ENCODE measurements at regions not wholly inside any gene's neighbourhood (a gene's known extent, or its start where the extent isn't known, plus 50 kb on each side); places are given as distances from the start of the nearest gene placed in this dataset.

DNA sequence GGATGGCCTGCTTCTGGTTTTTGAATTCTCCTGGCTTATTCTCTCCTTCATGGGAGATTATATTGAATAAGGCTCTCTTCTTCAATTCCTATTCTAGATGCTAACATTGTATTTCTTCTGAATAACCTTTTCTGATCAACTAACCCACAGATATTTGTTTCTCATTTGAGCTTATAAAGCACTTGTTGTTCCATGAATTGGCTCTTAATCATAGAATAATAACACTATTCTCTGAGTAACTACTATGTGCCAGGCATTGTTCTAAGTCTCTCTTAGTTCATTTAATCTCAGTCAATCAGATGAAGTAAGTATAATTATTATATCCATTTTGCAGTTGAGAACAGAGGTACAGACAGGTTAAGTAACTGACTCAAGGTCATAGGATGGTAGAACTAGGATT, 136.3 kb upstream of the MLIP start:
- no peak overlapping the region for H3K27ac ChIP-seq (ENCODE audit: low read depth, low read length)
- H3K9ac ChIP-seq (ENCODE audit: low read length) = no peak overlapping the region
- no peaks in the 10 kb centered on the region for H3K27me3 ChIP-seq (ENCODE audit: control insufficient read depth, insufficient read depth, low read length)
- H3K4me3 ChIP-seq (ENCODE audit: low read length) = no peak overlapping the region
- no peaks in the 10 kb centered on the region for H3K4me1 ChIP-seq (ENCODE audit: control insufficient read depth, insufficient read depth, low read length)
- no peaks in the 10 kb centered on the region for H3K36me3 ChIP-seq (ENCODE audit: control insufficient read depth, insufficient read depth, low read length)

GRCh38 chr6:53975941-53976615, 135.2 kb upstream of the MLIP start:
- Histone ChIP-seq H3K27ac (ENCODE audit: low read depth, low read length) (no peak overlapping the region), H3K27me3 (ENCODE audit: control insufficient read depth, insufficient read depth, low read length) (no peaks in the 10 kb centered on the region), H3K36me3 (ENCODE audit: control insufficient read depth, insufficient read depth, low read length) (no peaks in the 10 kb centered on the region), H3K9ac (ENCODE audit: low read length) (no peak overlapping the region), H3K4me3 (ENCODE audit: low read length) (no peak overlapping the region), H3K4me1 (ENCODE audit: control insufficient read depth, insufficient read depth, low read length) (no peaks in the 10 kb centered on the region)

DNA sequence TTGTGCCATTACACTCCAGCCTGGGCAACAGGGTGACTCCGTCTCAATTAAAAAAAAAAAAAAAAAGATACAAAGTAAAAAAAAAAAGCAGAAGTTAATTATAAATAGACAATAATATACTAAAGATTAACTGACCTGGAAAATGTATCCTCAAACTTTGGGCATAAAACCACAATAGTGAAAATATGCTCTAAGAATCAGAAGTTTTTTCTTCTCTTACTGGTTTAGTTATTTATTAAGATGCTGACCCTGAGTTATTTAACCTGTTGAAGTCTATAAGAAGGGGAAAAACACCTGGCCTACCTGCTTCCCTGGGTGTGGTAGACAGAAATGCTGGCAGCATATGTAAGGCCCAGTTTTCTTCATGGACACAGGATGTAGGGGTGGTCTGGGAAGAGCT, 133.7 kb upstream of the MLIP start:
- no peaks in the 10 kb centered on the region for H3K4me1 ChIP-seq (ENCODE audit: control insufficient read depth, insufficient read depth, low read length)
- H3K36me3 ChIP-seq (ENCODE audit: control insufficient read depth, insufficient read depth, low read length) = no peaks in the 10 kb centered on the region
- no peak overlapping the region for H3K27ac ChIP-seq (ENCODE audit: low read depth, low read length)
- H3K9ac ChIP-seq (ENCODE audit: low read length) = no peak overlapping the region
- H3K27me3 ChIP-seq (ENCODE audit: control insufficient read depth, insufficient read depth, low read length) = no peaks in the 10 kb centered on the region
- no peak overlapping the region for H3K4me3 ChIP-seq (ENCODE audit: low read length)

- Histone ChIP-seq H3K9ac (ENCODE audit: low read length) (no peak overlapping the region), H3K4me3 (ENCODE audit: low read length) (no peak overlapping the region), H3K27ac (ENCODE audit: low read depth, low read length) (no peak overlapping the region), H3K36me3 (ENCODE audit: control insufficient read depth, insufficient read depth, low read length) (no peaks in the 10 kb centered on the region), H3K27me3 (ENCODE audit: control insufficient read depth, insufficient read depth, low read length) (no peaks in the 10 kb centered on the region), H3K4me1 (ENCODE audit: control insufficient read depth, insufficient read depth, low read length) (no peaks in the 10 kb centered on the region)
Measured at GRCh38 chr6:53979468-53980067, 131.7 kb upstream of the MLIP start.

DNA sequence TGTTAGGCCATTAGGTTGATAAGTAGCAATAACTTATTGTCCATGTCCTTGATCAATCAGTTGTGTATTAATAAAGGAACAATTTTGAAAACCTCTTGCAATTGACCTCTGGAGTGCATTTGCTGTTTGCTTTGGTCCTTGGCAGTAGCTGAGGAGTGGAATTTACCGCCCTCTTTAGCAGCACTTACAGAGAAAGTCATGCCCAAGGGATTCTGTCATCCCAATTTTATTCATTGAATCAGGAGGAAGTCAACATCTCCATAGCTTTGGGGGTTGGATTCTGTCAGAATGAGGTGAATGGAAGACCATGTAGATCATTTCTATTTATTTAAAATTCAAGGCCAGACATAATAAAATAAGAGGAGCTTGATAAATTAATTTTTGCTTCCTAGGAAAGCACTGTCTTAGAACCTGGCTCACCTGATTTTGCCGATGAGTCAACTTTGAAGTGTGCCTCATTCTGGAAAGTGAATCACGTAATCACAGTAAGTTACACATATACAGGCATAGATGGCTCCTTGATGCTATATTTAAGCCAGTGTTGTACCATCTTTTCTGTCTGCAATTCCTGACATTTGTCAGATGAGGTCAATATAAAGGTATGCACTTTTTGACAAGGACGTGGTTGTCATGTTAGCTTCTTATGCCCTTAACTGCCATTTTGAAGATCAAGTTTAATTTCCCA, 128.7 kb upstream of the MLIP start:
- no peak overlapping the region for H3K4me3 ChIP-seq (ENCODE audit: low read length)
- H3K9ac ChIP-seq (ENCODE audit: low read length) = no peak overlapping the region
- H3K27ac ChIP-seq (ENCODE audit: low read depth, low read length) = no peak overlapping the region
- H3K4me1 ChIP-seq (ENCODE audit: control insufficient read depth, insufficient read depth, low read length) = peaks cover 3% of the 10 kb centered on the region
- no peaks in the 10 kb centered on the region for H3K27me3 ChIP-seq (ENCODE audit: control insufficient read depth, insufficient read depth, low read length)
- H3K36me3 ChIP-seq (ENCODE audit: control insufficient read depth, insufficient read depth, low read length) = no peaks in the 10 kb centered on the region

DNA sequence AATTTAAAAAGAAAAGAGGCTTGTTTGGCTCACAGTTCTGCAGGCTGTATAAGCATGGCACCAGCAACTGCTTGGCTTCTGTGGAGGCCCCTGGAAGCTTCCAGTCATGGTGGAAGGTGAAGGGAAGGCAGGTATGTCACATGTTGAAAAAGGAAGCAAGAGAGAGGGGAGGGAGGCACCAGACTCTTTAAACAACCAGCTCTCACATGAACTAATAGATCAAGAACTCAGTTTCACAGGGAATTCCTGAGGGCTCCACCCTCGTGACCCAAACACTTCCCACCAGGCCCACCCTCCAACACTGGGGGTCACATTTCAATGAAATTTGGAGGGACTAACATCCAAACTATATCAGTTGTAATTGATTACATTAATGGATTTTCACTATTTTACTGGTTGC, 127.9 kb upstream of the MLIP start:
- H3K4me1 ChIP-seq (ENCODE audit: control insufficient read depth, insufficient read depth, low read length) = peaks cover 3% of the 10 kb centered on the region
- no peak overlapping the region for H3K27ac ChIP-seq (ENCODE audit: low read depth, low read length)
- no peaks in the 10 kb centered on the region for H3K27me3 ChIP-seq (ENCODE audit: control insufficient read depth, insufficient read depth, low read length)
- H3K9ac ChIP-seq (ENCODE audit: low read length) = no peak overlapping the region
- H3K4me3 ChIP-seq (ENCODE audit: low read length) = no peak overlapping the region
- no peaks in the 10 kb centered on the region for H3K36me3 ChIP-seq (ENCODE audit: control insufficient read depth, insufficient read depth, low read length)

DNA sequence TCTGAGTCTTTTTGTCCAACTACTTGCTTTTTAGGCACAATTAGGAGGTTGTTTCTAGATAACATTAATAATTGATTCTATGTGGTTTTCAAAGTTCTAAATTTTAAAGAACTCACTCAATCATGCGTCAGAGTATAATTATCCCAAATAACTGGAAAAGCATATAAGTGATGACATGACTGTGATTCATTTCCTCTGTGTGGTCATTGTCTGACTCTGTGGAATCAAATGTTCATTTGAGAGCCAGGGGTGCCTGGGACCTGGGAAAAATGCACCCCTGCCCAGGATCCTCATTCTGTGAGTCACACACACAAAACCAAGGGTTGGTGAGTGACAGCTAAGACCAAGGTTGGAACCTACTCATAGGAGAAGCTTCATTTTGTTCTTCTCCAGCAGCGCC, 127.1 kb upstream of the MLIP start:
- H3K36me3 ChIP-seq (ENCODE audit: control insufficient read depth, insufficient read depth, low read length) = no peaks in the 10 kb centered on the region
- peaks cover 3% of the 10 kb centered on the region for H3K4me1 ChIP-seq (ENCODE audit: control insufficient read depth, insufficient read depth, low read length)
- H3K9ac ChIP-seq (ENCODE audit: low read length) = no peak overlapping the region
- H3K4me3 ChIP-seq (ENCODE audit: low read length) = no peak overlapping the region
- no peak overlapping the region for H3K27ac ChIP-seq (ENCODE audit: low read depth, low read length)
- no peaks in the 10 kb centered on the region for H3K27me3 ChIP-seq (ENCODE audit: control insufficient read depth, insufficient read depth, low read length)

DNA sequence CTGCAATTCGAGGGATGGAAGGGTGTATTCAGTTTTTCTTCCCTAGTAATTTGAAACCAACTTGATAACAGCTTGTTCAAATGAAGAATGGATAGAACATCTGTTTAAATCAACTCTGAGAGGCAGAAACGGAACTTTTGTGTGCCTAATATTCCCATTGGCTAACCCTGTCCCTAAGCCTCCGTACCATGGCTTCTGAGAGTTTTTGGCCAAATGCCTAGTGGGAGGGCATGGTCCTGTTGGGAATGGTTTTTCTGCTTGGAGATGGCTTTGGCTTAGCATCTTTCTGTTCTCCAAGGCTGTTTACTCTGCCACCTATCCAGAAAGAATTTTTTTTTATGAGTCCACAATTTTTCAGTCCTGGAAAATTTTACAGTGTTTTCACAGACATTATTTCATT, 126.7 kb upstream of the MLIP start:
- no peaks in the 10 kb centered on the region for H3K27me3 ChIP-seq (ENCODE audit: control insufficient read depth, insufficient read depth, low read length)
- peaks cover 3% of the 10 kb centered on the region for H3K4me1 ChIP-seq (ENCODE audit: control insufficient read depth, insufficient read depth, low read length)
- H3K27ac ChIP-seq (ENCODE audit: low read depth, low read length) = no peak overlapping the region
- no peak overlapping the region for H3K9ac ChIP-seq (ENCODE audit: low read length)
- H3K4me3 ChIP-seq (ENCODE audit: low read length) = no peak overlapping the region
- H3K36me3 ChIP-seq (ENCODE audit: control insufficient read depth, insufficient read depth, low read length) = no peaks in the 10 kb centered on the region

DNA sequence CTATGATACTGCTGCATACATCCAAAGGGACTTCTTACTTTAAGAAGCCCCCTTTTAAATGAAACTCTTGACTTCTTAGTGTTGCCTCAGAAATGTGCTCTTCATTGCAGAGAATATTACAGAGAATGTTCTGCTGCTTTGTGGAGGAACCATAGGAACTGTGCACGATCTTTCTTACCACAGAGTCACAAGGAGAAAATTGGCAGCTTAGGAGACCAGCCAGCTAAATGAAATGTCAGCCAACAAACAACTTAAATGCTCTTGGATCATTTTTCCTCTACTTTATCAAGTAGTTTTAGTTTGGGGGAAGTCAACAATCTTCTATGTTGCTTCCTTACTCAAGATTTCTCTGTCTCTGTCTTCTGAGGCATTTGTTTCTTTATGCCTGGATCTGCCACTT, 125.9 kb upstream of the MLIP start:
- H3K27me3 ChIP-seq (ENCODE audit: control insufficient read depth, insufficient read depth, low read length) = no peaks in the 10 kb centered on the region

DNA sequence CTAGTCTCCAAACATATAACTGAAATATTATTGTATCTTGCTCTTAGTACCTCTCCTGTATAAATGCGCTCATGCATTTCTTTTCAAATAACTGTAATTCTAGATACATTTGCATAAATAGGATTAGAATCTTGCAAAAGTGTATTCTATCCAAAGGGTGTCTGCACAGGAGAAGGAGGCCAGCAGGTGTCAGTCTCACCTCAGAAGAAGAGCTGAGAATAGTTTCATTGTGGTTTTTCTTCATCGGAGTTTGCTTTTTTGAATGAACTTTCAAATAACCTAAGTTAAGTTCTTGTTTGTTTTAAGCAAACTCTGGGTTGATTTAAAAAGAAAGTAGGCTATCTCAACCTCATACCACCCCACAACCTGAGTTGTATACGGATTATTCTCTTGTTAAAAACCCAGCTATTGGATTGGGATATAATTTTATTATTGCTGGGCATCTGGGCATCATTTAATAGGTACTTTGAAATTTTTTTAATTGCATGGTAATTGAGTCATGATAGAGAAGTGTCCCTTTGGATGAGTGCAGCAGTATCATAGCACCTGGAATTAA, 125.0 kb upstream of the MLIP start:
- H3K4me1 ChIP-seq (ENCODE audit: control insufficient read depth, insufficient read depth, low read length) = peaks cover 3% of the 10 kb centered on the region
- H3K9ac ChIP-seq (ENCODE audit: low read length) = no peak overlapping the region
- H3K4me3 ChIP-seq (ENCODE audit: low read length) = no peak overlapping the region
- H3K27ac ChIP-seq (ENCODE audit: low read depth, low read length) = no peak overlapping the region
- no peaks in the 10 kb centered on the region for H3K36me3 ChIP-seq (ENCODE audit: control insufficient read depth, insufficient read depth, low read length)
- no peaks in the 10 kb centered on the region for H3K27me3 ChIP-seq (ENCODE audit: control insufficient read depth, insufficient read depth, low read length)

More for the DNA sequence above, 125.9 kb upstream of the MLIP start:
- Histone ChIP-seq H3K27ac (ENCODE audit: low read depth, low read length) (no peak overlapping the region), H3K4me3 (ENCODE audit: low read length) (no peak overlapping the region), H3K36me3 (ENCODE audit: control insufficient read depth, insufficient read depth, low read length) (no peaks in the 10 kb centered on the region), H3K4me1 (ENCODE audit: control insufficient read depth, insufficient read depth, low read length) (peaks cover 3% of the 10 kb centered on the region), H3K9ac (ENCODE audit: low read length) (no peak overlapping the region)

DNA sequence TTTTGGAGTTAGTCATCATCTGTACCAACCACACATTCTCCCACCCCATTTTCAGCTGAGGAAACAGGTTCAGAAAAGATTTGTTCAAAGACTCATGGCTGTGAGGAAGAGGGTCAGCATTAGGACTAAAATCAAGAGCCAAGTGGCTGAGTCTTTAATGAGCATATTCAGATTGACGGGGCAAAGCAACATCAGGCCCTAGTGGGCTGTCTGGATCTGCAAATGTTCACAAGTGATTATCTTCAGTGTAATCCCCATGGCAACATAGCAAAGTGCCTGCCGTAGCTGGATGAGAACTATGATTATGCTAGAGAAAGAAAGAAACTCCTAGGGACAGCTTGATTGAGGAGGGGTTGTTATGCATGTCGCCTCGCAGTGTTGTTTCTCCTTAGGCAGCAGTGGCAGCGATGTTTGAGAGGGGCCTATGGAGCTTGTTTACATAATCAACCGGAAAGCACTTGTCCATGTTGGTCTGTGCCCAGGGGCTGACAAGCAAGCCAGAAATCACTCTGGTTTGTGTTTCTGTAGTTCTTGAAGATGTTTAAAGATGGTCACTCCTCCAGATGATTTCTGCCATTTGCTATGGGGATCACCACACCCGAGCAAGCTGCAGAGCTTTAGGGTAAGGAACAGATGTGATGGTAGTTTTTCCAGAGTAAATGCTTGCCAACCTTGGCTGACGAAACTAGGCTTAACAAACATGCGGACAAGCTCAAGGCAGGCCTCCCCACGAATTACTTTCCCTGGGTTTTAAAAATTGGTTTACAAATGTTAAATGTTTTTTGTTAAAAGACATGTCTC, 124.3 kb upstream of the MLIP start:
- Histone ChIP-seq H3K4me3 (ENCODE audit: low read length) (peak overlapping the region; percentile 14), H3K9ac (ENCODE audit: low read length) (no peak overlapping the region), H3K27me3 (ENCODE audit: control insufficient read depth, insufficient read depth, low read length) (no peaks in the 10 kb centered on the region), H3K27ac (ENCODE audit: low read depth, low read length) (no peak overlapping the region), H3K4me1 (ENCODE audit: control insufficient read depth, insufficient read depth, low read length) (peaks cover 3% of the 10 kb centered on the region), H3K36me3 (ENCODE audit: control insufficient read depth, insufficient read depth, low read length) (no peaks in the 10 kb centered on the region)

- Histone ChIP-seq H3K27me3 (ENCODE audit: control insufficient read depth, insufficient read depth, low read length) (no peaks in the 10 kb centered on the region), H3K9ac (ENCODE audit: low read length) (no peak overlapping the region), H3K27ac (ENCODE audit: low read depth, low read length) (no peak overlapping the region), H3K4me3 (ENCODE audit: low read length) (no peak overlapping the region), H3K4me1 (ENCODE audit: control insufficient read depth, insufficient read depth, low read length) (peaks cover 3% of the 10 kb centered on the region), H3K36me3 (ENCODE audit: control insufficient read depth, insufficient read depth, low read length) (no peaks in the 10 kb centered on the region)
Measured at GRCh38 chr6:53987522-53987888, 123.7 kb upstream of the MLIP start.

All from rectal smooth muscle tissue (tissue), 1 donor.